ENCODE measurements at regions not wholly inside any gene's neighbourhood (a gene's known extent, or its start where the extent isn't known, plus 50 kb on each side); places are given as distances from the start of the nearest gene placed in this dataset.

GRCh38 chr4:189513421-189513820 lies 427.3 kb upstream of the FRG1 start:
- Mint-ChIP-seq H3K36me3 (ENCODE audit: low read depth) (peaks cover 4% of the 10 kb centered on the region), H3K4me1 (no peaks in the 10 kb centered on the region), H3K27me3 (ENCODE audit: low read depth) (no peaks in the 10 kb centered on the region), H3K27ac (no peak overlapping the region), H3K4me3 (no peak overlapping the region), H3K9me3 (peaks cover 53% of the 10 kb centered on the region)
- TF ChIP-seq, protein P1, sequence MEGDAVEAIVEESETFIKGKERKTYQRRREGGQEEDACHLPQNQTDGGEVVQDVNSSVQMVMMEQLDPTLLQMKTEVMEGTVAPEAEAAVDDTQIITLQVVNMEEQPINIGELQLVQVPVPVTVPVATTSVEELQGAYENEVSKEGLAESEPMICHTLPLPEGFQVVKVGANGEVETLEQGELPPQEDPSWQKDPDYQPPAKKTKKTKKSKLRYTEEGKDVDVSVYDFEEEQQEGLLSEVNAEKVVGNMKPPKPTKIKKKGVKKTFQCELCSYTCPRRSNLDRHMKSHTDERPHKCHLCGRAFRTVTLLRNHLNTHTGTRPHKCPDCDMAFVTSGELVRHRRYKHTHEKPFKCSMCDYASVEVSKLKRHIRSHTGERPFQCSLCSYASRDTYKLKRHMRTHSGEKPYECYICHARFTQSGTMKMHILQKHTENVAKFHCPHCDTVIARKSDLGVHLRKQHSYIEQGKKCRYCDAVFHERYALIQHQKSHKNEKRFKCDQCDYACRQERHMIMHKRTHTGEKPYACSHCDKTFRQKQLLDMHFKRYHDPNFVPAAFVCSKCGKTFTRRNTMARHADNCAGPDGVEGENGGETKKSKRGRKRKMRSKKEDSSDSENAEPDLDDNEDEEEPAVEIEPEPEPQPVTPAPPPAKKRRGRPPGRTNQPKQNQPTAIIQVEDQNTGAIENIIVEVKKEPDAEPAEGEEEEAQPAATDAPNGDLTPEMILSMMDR (IDR thresholded peaks at IDR 0.05; ENCODE audit: unreplicated experiment in 3 of 3), result no peak

- H3K4me1 Mint-ChIP-seq, result no peaks in the 10 kb centered on the region
- H3K9me3 Mint-ChIP-seq, result peaks cover 51% of the 10 kb centered on the region
- H3K27me3 Mint-ChIP-seq (ENCODE audit: low read depth), result no peaks in the 10 kb centered on the region
- no peak overlapping the region for H3K27ac Mint-ChIP-seq
- TF ChIP-seq, protein P1 (IDR thresholded peaks at IDR 0.05; ENCODE audit: unreplicated experiment in 3 of 3), result no peak
- H3K36me3 Mint-ChIP-seq (ENCODE audit: low read depth), result peaks cover 4% of the 10 kb centered on the region
- no peak overlapping the region for H3K4me3 Mint-ChIP-seq
These were observed 426.5 kb upstream of the FRG1 start for GRCh38 chr4:189514209-189514608.

GRCh38 chr4:189516902-189517301 lies 423.8 kb upstream of the FRG1 start:
- Mint-ChIP-seq H3K27ac (no peak overlapping the region), H3K36me3 (ENCODE audit: low read depth) (peaks cover 2% of the 10 kb centered on the region), H3K4me1 (no peaks in the 10 kb centered on the region), H3K9me3 (peaks cover 38% of the 10 kb centered on the region), H3K27me3 (ENCODE audit: low read depth) (no peaks in the 10 kb centered on the region), H3K4me3 (no peak overlapping the region)
- TF ChIP-seq, protein P1 (IDR thresholded peaks at IDR 0.05; ENCODE audit: unreplicated experiment in 3 of 3), result no peak

- no peak overlapping the region for H3K27ac Mint-ChIP-seq
- TF ChIP-seq, protein P1 (IDR thresholded peaks at IDR 0.05; ENCODE audit: unreplicated experiment in 3 of 3), result no peak
- no peaks in the 10 kb centered on the region for H3K36me3 Mint-ChIP-seq (ENCODE audit: low read depth)
- no peaks in the 10 kb centered on the region for H3K27me3 Mint-ChIP-seq (ENCODE audit: low read depth)
- no peaks in the 10 kb centered on the region for H3K4me1 Mint-ChIP-seq
- H3K9me3 Mint-ChIP-seq, result peaks cover 51% of the 10 kb centered on the region
- H3K4me3 Mint-ChIP-seq, result no peak overlapping the region
These were observed 421.5 kb upstream of the FRG1 start for GRCh38 chr4:189519186-189519585.

GRCh38 chr4:189525304-189525703 lies 415.4 kb upstream of the FRG1 start:
- H3K4me3 Mint-ChIP-seq, result no peak overlapping the region
- H3K36me3 Mint-ChIP-seq (ENCODE audit: low read depth), result no peaks in the 10 kb centered on the region
- no peak overlapping the region for H3K27ac Mint-ChIP-seq
- peaks cover 59% of the 10 kb centered on the region for H3K9me3 Mint-ChIP-seq
- H3K27me3 Mint-ChIP-seq (ENCODE audit: low read depth), result no peaks in the 10 kb centered on the region
- TF ChIP-seq, protein P1 (IDR thresholded peaks at IDR 0.05; ENCODE audit: unreplicated experiment in 3 of 3), result no peak
- H3K4me1 Mint-ChIP-seq, result no peaks in the 10 kb centered on the region

DNA sequence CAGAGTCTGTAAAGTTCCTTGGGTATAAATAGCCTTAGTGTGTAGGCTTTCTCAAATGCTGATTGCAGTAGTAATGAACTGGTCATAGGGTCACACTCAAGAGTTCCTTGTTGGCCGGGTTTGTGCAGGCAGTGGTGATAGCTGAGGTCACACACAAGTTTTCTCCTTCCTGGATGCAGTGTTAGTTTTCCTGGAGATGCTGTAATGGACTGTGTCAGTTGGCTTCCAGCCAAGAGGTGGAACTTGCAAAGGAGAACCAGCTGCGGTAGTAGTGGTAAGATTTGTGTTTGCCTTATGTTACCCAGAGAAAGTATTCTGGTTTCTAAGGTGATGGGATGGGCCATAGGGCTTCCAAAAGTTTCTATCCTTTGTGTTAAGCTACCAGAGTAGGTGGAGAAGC lies 409.8 kb upstream of the FRG1 start:
- H3K9me3 Mint-ChIP-seq, result peaks cover 48% of the 10 kb centered on the region
- no peaks in the 10 kb centered on the region for H3K27me3 Mint-ChIP-seq (ENCODE audit: low read depth)
- H3K4me1 Mint-ChIP-seq, result no peaks in the 10 kb centered on the region
- no peak overlapping the region for H3K4me3 Mint-ChIP-seq
- H3K36me3 Mint-ChIP-seq (ENCODE audit: low read depth), result no peaks in the 10 kb centered on the region
- no peak overlapping the region for H3K27ac Mint-ChIP-seq
- TF ChIP-seq, protein P1 (IDR thresholded peaks at IDR 0.05; ENCODE audit: unreplicated experiment in 3 of 3), result no peak

Data from nephron (organoid).